ENCODE measurements at regions not wholly inside any gene's neighbourhood (a gene's known extent, or its start where the extent isn't known, plus 50 kb on each side); places are given as distances from the start of the nearest gene placed in this dataset. TPM values are rescaled to one million over a fixed set of nuclear protein-coding genes. Genes with fewer than 3 reads are reported as not detected.
"Not testable (repeated sequence)": the region's sequence is repeated elsewhere in the genome, so short reads cannot be mapped to it uniquely, and the experiment has no call there.

GRCh38 chr2:38148501-38148900, 72.5 kb upstream of the CYP1B1 start:
- no peak for DNase-seq (ENCODE audit: low read depth in 2 of 3, low spot score in 2 of 3)

GRCh38 chr2:38147333-38148121, 71.6 kb upstream of the CYP1B1 start:
- DNase-seq (ENCODE audit: low read depth in 2 of 3, low spot score in 2 of 3) = no peak

- peak in 1 of 3 donors; percentile 17 for DNase-seq (ENCODE audit: low read depth in 2 of 3, low spot score in 2 of 3)
Measured at GRCh38 chr2:38146907-38147307, 71.0 kb upstream of the CYP1B1 start.

GRCh38 chr2:38146275-38146906, 70.4 kb upstream of the CYP1B1 start:
- peak in 1 of 3 donors; percentile 40 for DNase-seq (ENCODE audit: low read depth in 2 of 3, low spot score in 2 of 3)

GRCh38 chr2:38145236-38145635, 69.3 kb upstream of the CYP1B1 start:
- DNase-seq (ENCODE audit: low read depth in 2 of 3, low spot score in 2 of 3) = no peak

GRCh38 chr2:38142627-38143026, 66.7 kb upstream of the CYP1B1 start:
- DNase-seq (ENCODE audit: low read depth in 2 of 3, low spot score in 2 of 3) = no peak

GRCh38 chr2:38141501-38141900, 65.5 kb upstream of the CYP1B1 start:
- no peak for DNase-seq (ENCODE audit: low read depth in 2 of 3, low spot score in 2 of 3)

GRCh38 chr2:38138996-38139395, 63.0 kb upstream of the CYP1B1 start:
- DNase-seq (ENCODE audit: low read depth in 2 of 3, low spot score in 2 of 3) = no peak

- DNase-seq (ENCODE audit: low read depth in 2 of 3, low spot score in 2 of 3) = no peak
Measured at GRCh38 chr2:38138419-38138818, 62.5 kb upstream of the CYP1B1 start.

- not testable (repeated sequence) for DNase-seq (ENCODE audit: low read depth in 2 of 3, low spot score in 2 of 3)
Measured at GRCh38 chr2:38137958-38138357, 62.0 kb upstream of the CYP1B1 start.

GRCh38 chr2:38131676-38132075, 55.7 kb upstream of the CYP1B1 start:
- DNase-seq (ENCODE audit: low read depth in 2 of 3, low spot score in 2 of 3) = no peak

- DNase-seq (ENCODE audit: low read depth in 2 of 3, low spot score in 2 of 3) = no peak
Measured at GRCh38 chr2:38130876-38131275, 54.9 kb upstream of the CYP1B1 start.

- no peak for DNase-seq (ENCODE audit: low read depth in 2 of 3, low spot score in 2 of 3)
Measured at GRCh38 chr2:38129987-38130386, 54.0 kb upstream of the CYP1B1 start.

GRCh38 chr2:38129481-38129880, 53.5 kb upstream of the CYP1B1 start:
- no peak for DNase-seq (ENCODE audit: low read depth in 2 of 3, low spot score in 2 of 3)

- DNase-seq (ENCODE audit: low read depth in 2 of 3, low spot score in 2 of 3) = no peak
Measured at GRCh38 chr2:38128653-38129052, 52.7 kb upstream of the CYP1B1 start.

- no peak for DNase-seq (ENCODE audit: low read depth in 2 of 3, low spot score in 2 of 3)
Measured at GRCh38 chr2:38127277-38127676, 51.3 kb upstream of the CYP1B1 start.

GRCh38 chr2:38125842-38126241, 49.9 kb upstream of the CYP1B1 start:
- DNase-seq (ENCODE audit: low read depth in 2 of 3, low spot score in 2 of 3) = no peak

Small RNA genes lying in the stretch of these regions (small RNA-seq; reads per million reads assigned to genes)
- not detected for gene AC009229.3
- gene RNU6-951P = not detected
